Epithelial cell of esophagus (primary cell): ENCODE measurements at regions not wholly inside any gene's neighbourhood (a gene's known extent, or its start where the extent isn't known, plus 50 kb on each side); places are given as distances from the start of the nearest gene placed in this dataset.

Source experiments
- DNase-seq: peaks from one replicate; pipeline ENCODE4 v3.0.0; 2010; ENCODE audit warnings: low read depth
- H3K4me3 ChIP-seq: 2 replicates; pipeline ENCODE4 v1.5.1; 2011; ENCODE audit warnings: mild to moderate bottlenecking, low read length, control low read depth
- CTCF ChIP-seq: IDR thresholded peaks from 2 replicates; pipeline ENCODE4 v1.5.1; 2011; ENCODE audit warnings: low read depth, mild to moderate bottlenecking, low read length, control low read depth, inconsistent platforms; ENCODE audit not compliant: insufficient read depth; ENCODE audit errors: missing control alignments

GRCh38 chr18:53920312-53921075, 304.0 kb downstream of the MBD2 start:
- no peak overlapping the region for H3K4me3 ChIP-seq
- TF ChIP-seq CTCF, result no peak

GRCh38 chr18:53918091-53918490, 306.4 kb downstream of the MBD2 start:
- H3K4me3 ChIP-seq, result no peak overlapping the region
- no peak for TF ChIP-seq CTCF
- DNase-seq, result no peak

More at GRCh38 chr18:53920312-53921075, 304.0 kb downstream of the MBD2 start:
- no peak for DNase-seq

GRCh38 chr18:53911200-53911599, 313.3 kb downstream of the MBD2 start:
- no peak for DNase-seq
- H3K4me3 ChIP-seq, result no peak overlapping the region
- no peak for TF ChIP-seq CTCF

GRCh38 chr18:53909668-53910067, 314.8 kb downstream of the MBD2 start:
- peak; percentile 68 for DNase-seq
- H3K4me3 ChIP-seq, result no peak overlapping the region
- TF ChIP-seq CTCF, result peak; percentile 69

GRCh38 chr18:53907921-53908320, 316.5 kb downstream of the MBD2 start:
- DNase-seq, result peak; percentile 4
- TF ChIP-seq CTCF, result no peak
- H3K4me3 ChIP-seq, result no peak overlapping the region

GRCh38 chr18:53906681-53907080, 317.8 kb downstream of the MBD2 start:
- no peak for TF ChIP-seq CTCF
- DNase-seq, result peak; percentile 20

GRCh38 chr18:53894675-53895442, 329.6 kb downstream of the MBD2 start:
- TF ChIP-seq CTCF, result no peak
- no peak for DNase-seq
- H3K4me3 ChIP-seq, result no peak overlapping the region

More at GRCh38 chr18:53906681-53907080, 317.8 kb downstream of the MBD2 start:
- no peak overlapping the region for H3K4me3 ChIP-seq
